ENCODE measurements at regions not wholly inside any gene's neighbourhood (a gene's known extent, or its start where the extent isn't known, plus 50 kb on each side); places are given as distances from the start of the nearest gene placed in this dataset.

- no peak for TF ChIP-seq CTCF (IDR thresholded peaks at IDR 0.05)
Observed at GRCh38 chrX:40227125-40227524, 129.4 kb upstream of the BCOR start.

GRCh38 chrX:40224658-40225057, 126.9 kb upstream of the BCOR start:
- TF ChIP-seq CTCF (IDR thresholded peaks at IDR 0.05), result no peak

GRCh38 chrX:40213092-40213491, 115.3 kb upstream of the BCOR start:
- no peak for TF ChIP-seq CTCF (IDR thresholded peaks at IDR 0.05)

GRCh38 chrX:40209951-40210617, 112.3 kb upstream of the BCOR start:
- no peak for TF ChIP-seq CTCF (IDR thresholded peaks at IDR 0.05)

GRCh38 chrX:40207626-40208025, 109.9 kb upstream of the BCOR start:
- TF ChIP-seq CTCF (IDR thresholded peaks at IDR 0.05), result no peak

- TF ChIP-seq CTCF (IDR thresholded peaks at IDR 0.05), result no peak
Observed at GRCh38 chrX:40205471-40205870, 107.7 kb upstream of the BCOR start.

- no peak for TF ChIP-seq CTCF (IDR thresholded peaks at IDR 0.05)
Observed at GRCh38 chrX:40202456-40202855, 104.7 kb upstream of the BCOR start.

- no peak for TF ChIP-seq CTCF (IDR thresholded peaks at IDR 0.05)
Observed at GRCh38 chrX:40201329-40201885, 103.6 kb upstream of the BCOR start.

Data from LNCAP (cell line).